ENCODE measurements at regions not wholly inside any gene's neighbourhood (a gene's known extent, or its start where the extent isn't known, plus 50 kb on each side); places are given as distances from the start of the nearest gene placed in this dataset.

DNA sequence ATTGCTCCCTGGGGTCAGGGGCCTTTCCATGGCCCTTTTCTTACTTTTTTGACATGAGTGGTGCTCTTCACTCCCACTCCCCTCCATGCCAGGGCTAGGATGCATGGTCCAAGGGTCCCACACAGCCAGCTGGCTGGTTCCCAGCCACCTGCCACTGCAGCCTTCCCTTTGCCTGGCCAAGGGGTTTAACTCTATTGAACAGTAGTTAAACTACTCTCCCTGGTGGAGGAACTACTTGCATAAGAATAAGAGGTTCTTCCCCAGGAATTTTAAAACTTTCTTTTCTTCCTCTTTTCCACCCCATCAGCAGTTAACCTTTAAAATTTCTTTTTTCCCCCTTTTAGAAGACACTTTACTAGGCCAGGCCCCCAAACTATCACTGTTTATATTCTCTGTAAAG, 1532.8 kb upstream of the ACO1 start (continued):
- no peak for TF ChIP-seq YY1 (IDR thresholded peaks at IDR 0.05; ENCODE audit: low read depth, low read length)

GRCh38 chr9:30900706-30901105, 1483.7 kb upstream of the ACO1 start:
- POLR2A ChIA-PET (ENCODE audit: partially characterized antibody), result no interaction called here
- WGBS, 2 experiments (ENCODE audit: extremely low coverage in 1 of 2, insufficient coverage in 1 of 2, insufficient read length in 1 of 2, insufficient replicate concordance in 2 of 2, low coverage in 1 of 2, low lambda C conversion rate in 2 of 2, missing lambda C conversion rate in 1 of 2), result 90% methylated on average over 1 of the region's 1 CpG; no CpG with 5 or more reads in 1 of the 2 experiments
- CTCF ChIA-PET (ENCODE audit: partially characterized antibody), result no interaction called here
- TF ChIP-seq CREB1 (IDR thresholded peaks at IDR 0.05) (no peak), HDAC2 (IDR thresholded peaks at IDR 0.05; ENCODE audit: borderline replicate concordance in 1 of 2, low read depth in 2 of 2, low read length in 2 of 2) (no peak), SUZ12 (IDR thresholded peaks at IDR 0.05; ENCODE audit: low read length) (no peak), EZH2 (IDR thresholded peaks at IDR 0.05; ENCODE audit: low read depth, low read length, severe bottlenecking) (no peak), JUN (IDR thresholded peaks at IDR 0.05; ENCODE audit: low read depth, low read length) (no peak), ASH2L (IDR thresholded peaks at IDR 0.05; ENCODE audit: low read length) (no peak), HDAC6 (IDR thresholded peaks at IDR 0.05; ENCODE audit: low read depth, low read length) (no peak), BACH1 (IDR thresholded peaks at IDR 0.05; ENCODE audit: low read length) (no peak), SP1 (IDR thresholded peaks at IDR 0.05; ENCODE audit: low read depth, low read length) (no peak), KDM5A (IDR thresholded peaks at IDR 0.05; ENCODE audit: low read length) (no peak), YY1 (IDR thresholded peaks at IDR 0.05; ENCODE audit: low read depth, low read length) (no peak)
- TF ChIP-seq, protein P1, sequence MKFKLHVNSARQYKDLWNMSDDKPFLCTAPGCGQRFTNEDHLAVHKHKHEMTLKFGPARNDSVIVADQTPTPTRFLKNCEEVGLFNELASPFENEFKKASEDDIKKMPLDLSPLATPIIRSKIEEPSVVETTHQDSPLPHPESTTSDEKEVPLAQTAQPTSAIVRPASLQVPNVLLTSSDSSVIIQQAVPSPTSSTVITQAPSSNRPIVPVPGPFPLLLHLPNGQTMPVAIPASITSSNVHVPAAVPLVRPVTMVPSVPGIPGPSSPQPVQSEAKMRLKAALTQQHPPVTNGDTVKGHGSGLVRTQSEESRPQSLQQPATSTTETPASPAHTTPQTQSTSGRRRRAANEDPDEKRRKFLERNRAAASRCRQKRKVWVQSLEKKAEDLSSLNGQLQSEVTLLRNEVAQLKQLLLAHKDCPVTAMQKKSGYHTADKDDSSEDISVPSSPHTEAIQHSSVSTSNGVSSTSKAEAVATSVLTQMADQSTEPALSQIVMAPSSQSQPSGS (IDR thresholded peaks at IDR 0.05; ENCODE audit: low read length), result no peak

More at GRCh38 chr9:30900706-30901105, 1483.7 kb upstream of the ACO1 start:
- Histone ChIP-seq H2AK5ac (ENCODE audit: low read depth, low read length) (no peak overlapping the region), H3K56ac (replicated peaks; ENCODE audit: insufficient read length, low read depth, low read length) (no peak overlapping the region), H3K27me3 (replicated peaks in 1 of 4; ENCODE audit: control insufficient read depth in 3 of 4, extremely low read depth in 1 of 4, insufficient read depth in 3 of 4, low read length in 3 of 4) (no peaks in the 10 kb centered on the region), H3K18ac (ENCODE audit: extremely low read depth, low read length) (no peak overlapping the region), H3K4me2 (ENCODE audit: insufficient read depth in 1 of 2, low read depth in 2 of 2, low read length in 2 of 2) (no peak overlapping the region), H3K36me3 (ENCODE audit: control insufficient read depth in 2 of 4, insufficient read depth in 4 of 4, low read length in 3 of 4) (no peaks in the 10 kb centered on the region), H3K4me1 (replicated peaks in 1 of 4; ENCODE audit: control insufficient read depth in 3 of 4, insufficient read depth in 4 of 4, low read length in 3 of 4) (no peaks in the 10 kb centered on the region; a peak in 1 of 7 replicates), H3K9ac (replicated peaks in 1 of 4; ENCODE audit: extremely low read depth in 1 of 4, low read depth in 3 of 4, low read length in 3 of 4) (no peak overlapping the region), H4K91ac (replicated peaks; ENCODE audit: insufficient read length, low read length) (no peak overlapping the region), H3K4me3 (ENCODE audit: extremely low read depth in 1 of 4, insufficient read depth in 2 of 4, low read depth in 3 of 4, low read length in 4 of 4) (no peak overlapping the region), H2BK5ac (ENCODE audit: low read depth, low read length) (no peak overlapping the region), H3K79me2 (ENCODE audit: control insufficient read depth in 1 of 2, insufficient read depth in 2 of 2, low read length in 2 of 2) (no peaks in the 10 kb centered on the region), H2BK15ac (ENCODE audit: low read length) (no peak overlapping the region), H2BK120ac (replicated peaks; ENCODE audit: low read depth, low read length) (no peak overlapping the region), H3K14ac (ENCODE audit: insufficient read length) (no peak overlapping the region), H2BK12ac (ENCODE audit: low read depth, low read length) (no peak overlapping the region), H2BK20ac (ENCODE audit: low read length) (no peak overlapping the region), H3K27ac (ENCODE audit: low read depth, low read length) (no peak overlapping the region), H3K9me3 (ENCODE audit: insufficient read depth in 2 of 2, low read depth in 1 of 2, low read length in 1 of 2) (no peaks in the 10 kb centered on the region), H3K23me2 (ENCODE audit: low read depth, low read length) (no peaks in the 10 kb centered on the region), H2AFZ (ENCODE audit: low read length) (no peak overlapping the region), H4K8ac (ENCODE audit: extremely low read depth, insufficient read depth, low read length) (no peak overlapping the region), H3K23ac (ENCODE audit: insufficient read length) (no peak overlapping the region), H3K4ac (replicated peaks; ENCODE audit: insufficient read length, low read depth, low read length) (no peak overlapping the region), H3K79me1 (ENCODE audit: low read depth, low read length) (no peaks in the 10 kb centered on the region), H4K20me1 (replicated peaks in 1 of 2; ENCODE audit: control insufficient read depth in 1 of 2, insufficient read depth in 2 of 2, low read length in 2 of 2) (no peaks in the 10 kb centered on the region), H4K5ac (ENCODE audit: insufficient read length, low read depth, low read length) (no peak overlapping the region)
- FAIRE-seq (no peak), DNase-seq (ENCODE audit: low read depth in 1 of 2, low spot score in 2 of 2) (no peak)
